Iris pigment epithelial cell (primary cell): ENCODE measurements at regions not wholly inside any gene's neighbourhood (a gene's known extent, or its start where the extent isn't known, plus 50 kb on each side); places are given as distances from the start of the nearest gene placed in this dataset.

Source experiments
- DNase-seq: peaks from one replicate; pipeline ENCODE4 v3.0.0-alpha.2; 2011; ENCODE audit warnings: low read depth

GRCh38 chr18:45266023-45266422, 349.3 kb upstream of the SLC14A2 start:
- no peak for DNase-seq

GRCh38 chr18:45267622-45268021, 347.7 kb upstream of the SLC14A2 start:
- no peak for DNase-seq

DNA sequence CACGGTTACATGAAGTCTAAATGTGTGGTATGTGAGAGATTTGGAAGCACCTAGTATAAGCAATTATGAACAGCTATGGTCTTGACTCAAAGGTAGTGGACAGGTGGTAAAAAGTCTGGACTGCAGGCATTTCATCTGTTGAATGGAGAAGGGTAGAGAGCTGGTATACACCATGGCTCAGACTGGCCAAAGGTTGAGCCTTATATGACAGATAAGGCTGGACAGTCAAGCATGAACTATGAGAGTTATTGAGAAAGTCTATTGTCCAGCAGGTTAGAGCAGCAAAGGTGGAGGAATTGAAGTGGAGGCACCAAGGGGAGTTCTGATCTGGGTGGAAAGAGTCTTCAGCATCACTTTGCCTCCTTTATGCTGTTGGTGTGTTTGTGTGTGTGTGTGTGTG, 346.7 kb upstream of the SLC14A2 start:
- no peak for DNase-seq

DNA sequence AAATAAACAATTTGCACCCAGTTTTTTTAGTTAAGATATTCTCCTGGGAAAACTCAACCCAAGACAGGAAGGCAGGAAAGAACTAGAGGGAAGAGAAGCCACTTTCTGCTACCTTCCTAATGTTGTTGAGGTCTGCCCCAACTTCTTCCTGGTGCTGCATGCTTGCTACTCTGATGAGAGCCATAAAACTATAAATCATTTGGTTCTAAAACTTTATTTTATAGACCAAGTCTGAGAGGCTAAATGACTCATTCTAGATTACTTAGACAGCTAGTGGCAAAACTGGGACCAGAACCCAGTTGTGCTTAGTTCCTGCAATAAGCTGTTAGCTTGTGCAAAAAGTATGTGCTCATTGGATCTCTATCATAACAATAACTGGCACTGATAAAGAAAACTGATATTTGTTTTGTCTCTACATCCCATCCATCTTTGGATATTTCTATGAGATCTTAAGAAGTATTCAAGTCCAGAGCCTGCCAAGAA, 344.9 kb upstream of the SLC14A2 start:
- DNase-seq: no peak

GRCh38 chr18:45274026-45274425, 341.2 kb upstream of the SLC14A2 start:
- no peak for DNase-seq

DNA sequence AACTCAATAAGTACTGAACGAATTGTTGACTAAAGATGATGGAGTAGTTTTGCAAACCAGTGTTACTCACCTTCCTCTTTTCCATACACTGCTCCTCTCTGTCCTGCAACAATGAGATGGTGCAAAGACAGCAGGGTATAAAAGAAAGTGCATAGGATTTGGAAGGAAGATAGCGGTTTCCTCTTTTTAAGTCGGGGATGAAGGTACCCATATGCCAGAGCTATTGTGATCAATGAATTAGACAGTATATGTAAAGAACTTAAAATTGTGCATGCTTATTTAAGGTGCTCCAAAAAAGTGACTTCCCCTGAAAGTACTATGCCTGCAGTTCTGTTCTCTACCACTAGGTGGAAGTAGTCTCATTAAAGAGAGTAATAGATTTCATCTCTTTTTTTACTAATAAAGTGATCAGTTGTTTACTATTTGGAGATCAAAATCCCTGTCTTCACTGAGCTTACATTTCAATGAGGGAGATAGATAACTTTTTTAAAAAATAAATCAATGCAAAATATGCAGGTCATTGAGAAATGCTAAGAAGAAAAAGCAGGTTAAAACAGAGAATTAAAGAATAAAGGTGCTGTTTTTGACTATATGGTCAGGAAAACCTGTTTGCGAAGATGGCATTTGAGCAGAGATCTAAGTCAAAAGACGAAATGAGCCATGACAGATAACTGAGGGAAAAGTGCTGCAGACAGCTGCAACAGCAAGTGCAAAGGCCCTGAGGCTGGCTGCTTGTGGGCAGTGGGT, 339.7 kb upstream of the SLC14A2 start:
- peak; percentile 41 for DNase-seq

GRCh38 chr18:45276878-45277277, 338.4 kb upstream of the SLC14A2 start:
- no peak for DNase-seq

DNA sequence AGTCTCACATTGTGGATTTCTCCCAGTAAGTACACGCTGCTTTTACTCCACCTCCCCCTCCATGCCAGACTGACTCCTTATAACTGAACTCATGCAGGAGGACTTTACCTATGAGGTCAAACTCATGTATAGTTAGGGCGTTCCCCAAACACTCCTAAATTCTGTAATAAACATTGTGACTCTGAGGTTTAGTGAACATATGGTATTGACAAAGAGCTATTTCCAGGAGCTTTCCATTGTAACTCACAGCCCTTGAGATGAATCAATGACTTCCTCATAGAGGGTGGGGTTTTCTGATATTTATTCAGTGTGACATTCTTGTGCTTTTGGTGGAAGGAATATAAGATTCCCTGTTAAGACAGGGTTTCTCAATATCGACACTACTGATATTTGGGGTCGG, 337.4 kb upstream of the SLC14A2 start:
- no peak for DNase-seq

GRCh38 chr18:45280481-45281276, 334.6 kb upstream of the SLC14A2 start:
- no peak for DNase-seq

DNA sequence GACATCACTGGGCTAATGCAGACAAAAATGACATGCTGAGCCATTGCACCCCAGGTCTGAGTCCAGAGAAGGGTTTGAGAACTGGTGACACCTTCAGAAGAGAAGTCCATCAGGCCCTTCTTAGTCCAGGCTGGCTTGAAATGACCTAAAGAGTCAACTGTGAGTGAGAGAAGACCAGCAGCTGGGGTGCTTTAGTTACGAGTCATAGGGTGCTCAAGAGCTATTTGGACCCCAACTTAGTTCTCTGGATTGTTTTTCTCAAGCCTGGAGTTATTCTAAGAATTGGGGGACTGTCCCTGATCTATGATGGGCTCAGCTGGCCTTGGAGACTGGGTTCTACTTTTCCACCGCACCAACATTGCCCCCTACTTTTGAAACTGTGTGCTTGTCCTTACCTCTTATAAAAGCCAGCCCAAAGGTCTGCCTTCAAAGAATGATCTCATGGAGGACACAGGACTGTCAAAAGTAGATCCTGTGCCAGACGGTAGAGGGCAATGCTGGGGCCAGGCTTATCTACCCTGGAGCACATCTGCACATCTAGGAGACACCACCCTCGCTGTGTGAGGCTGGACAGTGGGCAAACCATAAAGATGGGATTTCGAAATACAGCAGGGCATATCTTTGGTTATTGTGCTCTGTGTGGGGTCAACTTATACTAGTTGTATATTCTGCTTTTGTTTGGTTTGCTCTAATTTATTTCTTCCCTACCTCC, 333.0 kb upstream of the SLC14A2 start:
- DNase-seq: no peak

- DNase-seq: no peak
Measured at GRCh38 chr18:45284174-45284573, 331.1 kb upstream of the SLC14A2 start.

DNA sequence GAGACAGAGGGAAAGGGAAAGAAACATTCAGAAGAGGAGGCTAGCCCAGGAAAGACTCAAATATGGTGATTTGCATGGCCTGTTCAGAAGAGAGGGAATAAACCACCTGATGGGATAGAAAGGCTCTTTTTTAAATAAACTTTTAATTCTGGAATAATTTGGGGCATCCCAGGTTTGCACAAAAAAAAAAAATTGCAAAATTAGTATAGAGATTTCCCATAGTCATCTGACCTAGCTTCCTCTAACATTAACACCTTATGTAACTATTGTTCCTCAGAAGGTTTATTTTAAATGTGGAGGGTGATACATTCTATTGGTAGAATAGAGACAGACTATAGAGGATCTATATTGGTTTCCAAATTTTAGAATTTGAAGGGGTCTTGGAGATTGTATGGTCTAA, 330.4 kb upstream of the SLC14A2 start:
- DNase-seq: no peak

- no peak for DNase-seq
Measured at GRCh38 chr18:45285251-45285650, 330.0 kb upstream of the SLC14A2 start.

- DNase-seq: no peak
Measured at GRCh38 chr18:45286431-45286830, 328.8 kb upstream of the SLC14A2 start.

GRCh38 chr18:45287531-45287930, 327.7 kb upstream of the SLC14A2 start:
- DNase-seq: no peak

GRCh38 chr18:45290364-45290763, 324.9 kb upstream of the SLC14A2 start:
- DNase-seq: no peak

GRCh38 chr18:45291621-45292615, 323.4 kb upstream of the SLC14A2 start:
- DNase-seq: no peak

GRCh38 chr18:45295388-45295787, 319.9 kb upstream of the SLC14A2 start:
- no peak for DNase-seq

- DNase-seq: no peak
Measured at GRCh38 chr18:45298986-45299385, 316.3 kb upstream of the SLC14A2 start.

GRCh38 chr18:45303026-45303425, 312.2 kb upstream of the SLC14A2 start:
- no peak for DNase-seq

- no peak for DNase-seq
Measured at GRCh38 chr18:45304558-45304957, 310.7 kb upstream of the SLC14A2 start.
